Body of pancreas (tissue), 4 donors: ENCODE measurements at regions not wholly inside any gene's neighbourhood (a gene's known extent, or its start where the extent isn't known, plus 50 kb on each side); places are given as distances from the start of the nearest gene placed in this dataset.

Experiments
- ATAC-seq: fragments of 150-250 bp; one replicate; pipeline ENCODE4 v1.9.1; 2016
- DNase-seq, 4 donors: peaks; one replicate each; pipeline ENCODE4 v3.0.0-alpha.2; 2019
- H3K27ac ChIP-seq, 4 donors: fragments of 200-600 bp; sonication (generic); 1 replicate in 3 of 4; 2 replicates in 1 of 4; pipeline versions ENCODE4 v1.5.1 to v1.6.1; 2016 to 2019; ENCODE audit warnings: mild to moderate bottlenecking in 1 of 4, mixed read lengths in 1 of 4, moderate library complexity in 1 of 4
- H3K27me3 ChIP-seq, 2 donors: fragments of 200-600 bp; sonication (generic); one replicate each; pipeline ENCODE4 v1.6.0; 2016; ENCODE audit warnings: mild to moderate bottlenecking in 1 of 2
- H3K36me3 ChIP-seq, 2 donors: fragments of 200-600 bp; sonication (generic); replicated peaks in 1 of 2; 2 replicates each; pipeline ENCODE4 v1.5.1; 2016; ENCODE audit warnings: low read depth in 2 of 2; ENCODE audit not compliant: insufficient read depth in 1 of 2
- H3K4me1 ChIP-seq: fragments of 200-600 bp; sonication (generic); one replicate; pipeline ENCODE4 v1.6.0; 2016
- H3K4me3 ChIP-seq, 2 donors: fragments of 200-600 bp; sonication (generic); 1 replicate in 1 of 2; 2 replicates in 1 of 2; pipeline ENCODE4 v1.5.1; 2016 to 2019
- H3K9me3 ChIP-seq, 3 donors: fragments of 200-600 bp; sonication (generic); 1 replicate in 2 of 3; 2 replicates in 1 of 3; pipeline ENCODE4 v1.5.1; 2016
- CTCF ChIP-seq, 7 experiments: fragments of 450-650 bp in 4 of 7; fragments of 200-600 bp in 3 of 7; sonication (generic) in 3 of 7; IDR thresholded peaks; one replicate each; pipeline ENCODE4 v1.5.1; 2016 to 2019; ENCODE audit warnings: antibody characterized with exemption in 7 of 7
- POLR2A ChIP-seq, 3 donors: fragments of 450-650 bp; IDR thresholded peaks; one replicate each; pipeline ENCODE4 v1.6.1; 2016; ENCODE audit warnings: antibody characterized with exemption in 3 of 3, mild to moderate bottlenecking in 2 of 3
- WGBS, 2 donors: methylation state at CpG; one replicate each; pipeline ENCODE4 v1.1.5; 2017; 5-methylcytosine and 5-hydroxymethylcytosine counted together
- intact Hi-C: fragments of 100-400 bp; cut with DNase I; formaldehyde crosslinking; loops from one replicate; pipeline ENCODE4 v1.15.1; 2023

GRCh38 chr4:61024610-61025009, 175.5 kb upstream of the ADGRL3 start:
- no peaks in the 10 kb centered on the region for H3K27me3 ChIP-seq
- intact Hi-C loops: no loop called here
- no peak overlapping the region for H3K4me3 ChIP-seq
- no peak for DNase-seq
- 70 to 83% methylated on average over 2 of the region's 2 CpGs for whole genome bisulfite sequencing, 2 donors
- H3K27ac ChIP-seq: no peak overlapping the region
- TF ChIP-seq POLR2A (IDR thresholded peaks at IDR 0.05): no peak
- TF ChIP-seq CTCF (IDR thresholded peaks at IDR 0.05): no peak
- no peaks in the 10 kb centered on the region for H3K36me3 ChIP-seq
- no peaks in the 10 kb centered on the region for H3K9me3 ChIP-seq
- no peaks in the 10 kb centered on the region for H3K4me1 ChIP-seq
- ATAC-seq: no peak

GRCh38 chr4:61027939-61028338, 172.2 kb upstream of the ADGRL3 start:
- H3K36me3 ChIP-seq: no peaks in the 10 kb centered on the region
- no peaks in the 10 kb centered on the region for H3K4me1 ChIP-seq
- no peak overlapping the region for H3K4me3 ChIP-seq
- no peak overlapping the region for H3K27ac ChIP-seq
- ATAC-seq (no peak), DNase-seq (no peak)
- intact Hi-C loops: no loop called here
- no peak for TF ChIP-seq POLR2A (IDR thresholded peaks at IDR 0.05)
- no peak for TF ChIP-seq CTCF (IDR thresholded peaks at IDR 0.05)
- no peaks in the 10 kb centered on the region for H3K27me3 ChIP-seq
- no peaks in the 10 kb centered on the region for H3K9me3 ChIP-seq

DNA sequence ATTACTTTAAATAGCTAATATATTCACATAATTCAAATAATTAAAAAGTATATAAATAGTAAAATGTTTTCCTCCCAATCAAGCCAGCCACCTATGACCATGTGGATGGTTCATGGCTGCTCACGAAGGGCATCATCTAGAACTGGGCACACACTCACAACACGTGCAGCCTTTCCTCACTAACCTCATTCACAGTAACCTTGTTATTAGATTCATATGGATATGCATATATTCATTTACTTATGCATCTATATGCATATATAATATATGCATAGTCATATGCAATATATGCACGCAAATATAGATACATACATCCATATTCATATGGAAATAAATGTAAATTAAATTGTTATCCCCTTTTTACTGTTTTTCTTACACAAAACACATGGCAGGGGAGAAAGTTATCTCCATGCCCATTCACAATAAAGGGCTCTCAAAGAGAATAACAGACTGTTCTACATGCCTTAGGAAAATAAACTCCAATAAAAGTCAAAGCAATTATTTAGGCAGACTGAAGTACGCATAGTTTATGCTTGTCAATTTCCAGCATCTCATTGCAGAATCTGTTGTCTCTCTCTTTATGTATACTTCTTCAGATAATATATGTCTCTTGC, 163.9 kb upstream of the ADGRL3 start:
- no peaks in the 10 kb centered on the region for H3K27me3 ChIP-seq
- no peak overlapping the region for H3K27ac ChIP-seq
- TF ChIP-seq POLR2A (IDR thresholded peaks at IDR 0.05) (no peak), CTCF (IDR thresholded peaks at IDR 0.05) (no peak)
- DNase-seq (no peak), ATAC-seq (no peak)
- H3K4me1 ChIP-seq: no peaks in the 10 kb centered on the region
- intact Hi-C loops: no loop called here
- WGBS, 2 donors: 62 to 70% methylated on average over 4 of the region's 4 CpGs
- no peaks in the 10 kb centered on the region for H3K9me3 ChIP-seq
- no peak overlapping the region for H3K4me3 ChIP-seq
- no peaks in the 10 kb centered on the region for H3K36me3 ChIP-seq

- no peaks in the 10 kb centered on the region for H3K4me1 ChIP-seq
- H3K36me3 ChIP-seq: no peaks in the 10 kb centered on the region
- ATAC-seq: no peak
- no peaks in the 10 kb centered on the region for H3K9me3 ChIP-seq
- H3K27me3 ChIP-seq: no peaks in the 10 kb centered on the region
- whole genome bisulfite sequencing, 2 donors: 40 to 68% methylated on average over 2 of the region's 2 CpGs
- DNase-seq: no peak
- TF ChIP-seq POLR2A (IDR thresholded peaks at IDR 0.05) (no peak), CTCF (IDR thresholded peaks at IDR 0.05) (no peak)
- no peak overlapping the region for H3K4me3 ChIP-seq
- intact Hi-C loops: no loop called here
- no peak overlapping the region for H3K27ac ChIP-seq
Observed at GRCh38 chr4:61041527-61041926, 158.6 kb upstream of the ADGRL3 start.

DNA sequence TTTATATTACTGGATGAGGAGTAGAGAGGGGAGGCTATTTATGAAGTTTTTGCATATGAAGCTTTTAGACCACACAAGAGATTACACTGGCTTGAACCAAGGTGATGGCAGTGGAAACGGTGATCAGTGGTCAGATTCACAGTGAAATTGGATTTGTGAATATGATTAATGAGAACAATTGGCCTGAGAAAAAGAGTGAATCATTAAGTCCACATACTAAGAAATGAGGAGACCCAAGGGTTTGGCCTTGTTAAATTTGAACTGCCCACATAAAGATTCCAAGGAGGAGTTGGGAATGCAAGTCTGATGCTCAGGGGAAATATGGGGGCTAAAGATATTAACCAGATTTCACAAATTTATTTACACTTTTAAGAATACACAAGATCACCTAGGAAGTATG, 155.3 kb upstream of the ADGRL3 start:
- DNase-seq (no peak), ATAC-seq (no peak)
- H3K9me3 ChIP-seq: no peaks in the 10 kb centered on the region
- no peaks in the 10 kb centered on the region for H3K27me3 ChIP-seq
- H3K36me3 ChIP-seq: no peaks in the 10 kb centered on the region
- no peaks in the 10 kb centered on the region for H3K4me1 ChIP-seq
- 52 to 72% methylated on average over 1 of the region's 1 CpG for whole genome bisulfite sequencing, 2 donors
- intact Hi-C loops: no loop called here
- H3K4me3 ChIP-seq: no peak overlapping the region
- TF ChIP-seq CTCF (IDR thresholded peaks at IDR 0.05) (no peak), POLR2A (IDR thresholded peaks at IDR 0.05) (no peak)
- no peak overlapping the region for H3K27ac ChIP-seq
